GM12865 (cell line): ENCODE measurements at regions not wholly inside any gene's neighbourhood (a gene's known extent, or its start where the extent isn't known, plus 50 kb on each side); places are given as distances from the start of the nearest gene placed in this dataset.

Experiments used
- DNase-seq: peaks from one replicate; pipeline ENCODE4 v3.0.0; 2010; ENCODE audit warnings: low read depth
- H3K4me3 ChIP-seq: 2 replicates; pipeline ENCODE4 v1.5.1; 2011; ENCODE audit warnings: mild to moderate bottlenecking, low read depth, low read length, control low read depth
- CTCF ChIP-seq: IDR thresholded peaks from 2 replicates; pipeline ENCODE4 v1.5.1; 2011; ENCODE audit warnings: low read length, control low read depth, low read depth, inconsistent platforms; ENCODE audit not compliant: insufficient read depth; ENCODE audit errors: missing control alignments

- no peak for TF ChIP-seq CTCF
- no peak overlapping the region for H3K4me3 ChIP-seq
- DNase-seq, result no peak
Measured at GRCh38 chr12:78398750-78399149, 465.8 kb upstream of the SYT1 start.

GRCh38 chr12:78402366-78403134, 462.0 kb upstream of the SYT1 start:
- no peak for TF ChIP-seq CTCF
- no peak overlapping the region for H3K4me3 ChIP-seq
- DNase-seq, result no peak

- DNase-seq, result no peak
- no peak overlapping the region for H3K4me3 ChIP-seq
- no peak for TF ChIP-seq CTCF
Measured at GRCh38 chr12:78403136-78403535, 461.4 kb upstream of the SYT1 start.

GRCh38 chr12:78403681-78404080, 460.9 kb upstream of the SYT1 start:
- no peak for TF ChIP-seq CTCF
- H3K4me3 ChIP-seq, result no peak overlapping the region
- no peak for DNase-seq

- H3K4me3 ChIP-seq, result no peak overlapping the region
- peak; percentile 1 for DNase-seq
- TF ChIP-seq CTCF, result no peak
Measured at GRCh38 chr12:78406213-78406612, 458.4 kb upstream of the SYT1 start.

GRCh38 chr12:78406828-78407227, 457.7 kb upstream of the SYT1 start:
- no peak for TF ChIP-seq CTCF
- no peak overlapping the region for H3K4me3 ChIP-seq
- peak; percentile 44 for DNase-seq

- no peak for TF ChIP-seq CTCF
- no peak overlapping the region for H3K4me3 ChIP-seq
- peak; percentile 6 for DNase-seq
Measured at GRCh38 chr12:78407722-78408121, 456.9 kb upstream of the SYT1 start.
